ENCODE measurements at regions not wholly inside any gene's neighbourhood (a gene's known extent, or its start where the extent isn't known, plus 50 kb on each side); places are given as distances from the start of the nearest gene placed in this dataset.

- no peak for DNase-seq
Observed at GRCh38 chr7:84462259-84462658, 267.7 kb upstream of the SEMA3A start.

- no peak for DNase-seq
Observed at GRCh38 chr7:84461093-84461492, 266.5 kb upstream of the SEMA3A start.

GRCh38 chr7:84455788-84456187 lies 261.2 kb upstream of the SEMA3A start:
- no peak for DNase-seq

- DNase-seq = no peak
Observed at GRCh38 chr7:84454174-84454959, 259.8 kb upstream of the SEMA3A start.

- DNase-seq = no peak
Observed at GRCh38 chr7:84452618-84453017, 258.0 kb upstream of the SEMA3A start.

GRCh38 chr7:84450772-84451171 lies 256.2 kb upstream of the SEMA3A start:
- no peak for DNase-seq

GRCh38 chr7:84447636-84448293 lies 253.2 kb upstream of the SEMA3A start:
- DNase-seq = no peak

- no peak for DNase-seq
Observed at GRCh38 chr7:84446991-84447480, 252.4 kb upstream of the SEMA3A start.

- DNase-seq = no peak
Observed at GRCh38 chr7:84425702-84426259, 231.2 kb upstream of the SEMA3A start.

GRCh38 chr7:84422790-84423189 lies 228.2 kb upstream of the SEMA3A start:
- no peak for DNase-seq

- DNase-seq = no peak
Observed at GRCh38 chr7:84412161-84412969, 217.8 kb upstream of the SEMA3A start.

- no peak for DNase-seq
Observed at GRCh38 chr7:84399661-84400060, 205.1 kb upstream of the SEMA3A start.

GRCh38 chr7:84394219-84394618 lies 199.6 kb upstream of the SEMA3A start:
- DNase-seq = no peak

GRCh38 chr7:84393786-84394185 lies 199.2 kb upstream of the SEMA3A start:
- no peak for DNase-seq

- DNase-seq = no peak
Observed at GRCh38 chr7:84390845-84391244, 196.3 kb upstream of the SEMA3A start.

- no peak for DNase-seq
Observed at GRCh38 chr7:84389242-84389641, 194.7 kb upstream of the SEMA3A start.

- no peak for DNase-seq
Observed at GRCh38 chr7:84387595-84387994, 193.0 kb upstream of the SEMA3A start.

GRCh38 chr7:84384417-84384816 lies 189.8 kb upstream of the SEMA3A start:
- DNase-seq = no peak

GRCh38 chr7:84379446-84379845 lies 184.9 kb upstream of the SEMA3A start:
- DNase-seq = no peak

- no peak for DNase-seq
Observed at GRCh38 chr7:84372712-84373111, 178.1 kb upstream of the SEMA3A start.

GRCh38 chr7:84372155-84372621 lies 177.6 kb upstream of the SEMA3A start:
- no peak for DNase-seq

- no peak for DNase-seq
Observed at GRCh38 chr7:84370114-84370513, 175.5 kb upstream of the SEMA3A start.

- DNase-seq = no peak
Observed at GRCh38 chr7:84368122-84368521, 173.5 kb upstream of the SEMA3A start.

Measured in activated CD4-positive, alpha-beta T cell treated with anti-CD3 and anti-CD28 coated beads, Interleukin-2, amount 50 U/mL, for 16 hours (primary cell).